Endothelial cell of umbilical vein (primary cell): ENCODE measurements at regions not wholly inside any gene's neighbourhood (a gene's known extent, or its start where the extent isn't known, plus 50 kb on each side); places are given as distances from the start of the nearest gene placed in this dataset.

Experiments used
- TF ChIP-seq, protein P1 (sequence below), 2 donors: IDR thresholded peaks; 1 replicate in 1 of 2; 2 replicates in 1 of 2; pipeline ENCODE4 v1.5.1; 2011; ENCODE audit warnings: low read length in 2 of 2, mild to moderate bottlenecking in 2 of 2, moderate library complexity in 2 of 2, control low read depth in 1 of 2, inconsistent platforms in 1 of 2, low read depth in 1 of 2; ENCODE audit not compliant: insufficient read depth in 1 of 2; ENCODE audit errors: extremely low read depth in 1 of 2
- TF ChIP-seq, protein P2 (sequence below): IDR thresholded peaks from 2 replicates; pipeline ENCODE4 v1.6.1; 2011; ENCODE audit not compliant: insufficient read depth, insufficient read length

DNA sequence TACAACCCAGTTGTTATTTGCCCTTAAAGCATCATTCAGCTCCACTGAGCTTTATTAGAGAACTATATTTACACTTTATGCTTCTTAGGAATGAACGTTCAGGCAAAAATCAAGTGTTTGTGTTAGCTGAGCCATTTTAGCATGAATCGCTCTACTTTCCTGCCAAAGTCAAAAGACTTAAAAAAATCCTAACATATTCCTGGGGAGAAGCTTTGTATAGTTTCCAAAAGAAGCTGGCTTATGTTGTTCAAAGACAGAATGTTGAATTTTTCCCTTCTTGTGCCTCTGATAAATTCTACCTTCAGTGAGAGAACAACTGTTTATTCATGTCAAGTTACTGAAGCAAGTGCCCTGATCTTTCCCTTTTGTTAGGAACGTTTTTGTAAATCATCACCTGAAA is 771.5 kb upstream of the HS3ST1 start:
- TF ChIP-seq, protein P1, sequence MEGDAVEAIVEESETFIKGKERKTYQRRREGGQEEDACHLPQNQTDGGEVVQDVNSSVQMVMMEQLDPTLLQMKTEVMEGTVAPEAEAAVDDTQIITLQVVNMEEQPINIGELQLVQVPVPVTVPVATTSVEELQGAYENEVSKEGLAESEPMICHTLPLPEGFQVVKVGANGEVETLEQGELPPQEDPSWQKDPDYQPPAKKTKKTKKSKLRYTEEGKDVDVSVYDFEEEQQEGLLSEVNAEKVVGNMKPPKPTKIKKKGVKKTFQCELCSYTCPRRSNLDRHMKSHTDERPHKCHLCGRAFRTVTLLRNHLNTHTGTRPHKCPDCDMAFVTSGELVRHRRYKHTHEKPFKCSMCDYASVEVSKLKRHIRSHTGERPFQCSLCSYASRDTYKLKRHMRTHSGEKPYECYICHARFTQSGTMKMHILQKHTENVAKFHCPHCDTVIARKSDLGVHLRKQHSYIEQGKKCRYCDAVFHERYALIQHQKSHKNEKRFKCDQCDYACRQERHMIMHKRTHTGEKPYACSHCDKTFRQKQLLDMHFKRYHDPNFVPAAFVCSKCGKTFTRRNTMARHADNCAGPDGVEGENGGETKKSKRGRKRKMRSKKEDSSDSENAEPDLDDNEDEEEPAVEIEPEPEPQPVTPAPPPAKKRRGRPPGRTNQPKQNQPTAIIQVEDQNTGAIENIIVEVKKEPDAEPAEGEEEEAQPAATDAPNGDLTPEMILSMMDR (IDR thresholded peaks at IDR 0.05; ENCODE audit: extremely low read depth in 1 of 2, insufficient read depth in 1 of 2, low read depth in 1 of 2, low read length in 2 of 2) = no peak
- TF ChIP-seq, protein P2, sequence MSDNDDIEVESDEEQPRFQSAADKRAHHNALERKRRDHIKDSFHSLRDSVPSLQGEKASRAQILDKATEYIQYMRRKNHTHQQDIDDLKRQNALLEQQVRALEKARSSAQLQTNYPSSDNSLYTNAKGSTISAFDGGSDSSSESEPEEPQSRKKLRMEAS = no peak
